HepG2 (cell line): ENCODE measurements at regions not wholly inside any gene's neighbourhood (a gene's known extent, or its start where the extent isn't known, plus 50 kb on each side); places are given as distances from the start of the nearest gene placed in this dataset.
A peak's percentile ranks its signal among the peaks of the same experiment; 100 is the strongest.

Experiments
- ATAC-seq: fragments of 200-7000 bp; cut with Tn5 transposase; 3 replicates; pipeline ENCODE4 v1.9.1; 2020; ENCODE audit warnings: mild to moderate bottlenecking, moderate library complexity
- BruUV-seq: library from RNA; stranded (reverse); fragments of 400-500 nt; replicated peaks from 2 replicates; lab custom pipeline; 2021; lab: Mats Ljungman, UMichigan
- CTCF ChIA-PET: fragments of 300-600 bp; formaldehyde crosslinking; extraction: SDS; loops from one replicate; lab custom pipeline; 2021; ENCODE audit warnings: low total read pairs, inconsistent platforms, low intra/inter-chr PET ratio; lab: Yijun Ruan, JAX
- POLR2A ChIA-PET: fragments of 350-600 bp; sonication (Branson Sonifier 250); formaldehyde crosslinking; loops from one replicate; lab custom pipeline; 2020; ENCODE audit warnings: antibody characterized with exemption, inconsistent platforms; lab: Yijun Ruan, JAX
- DNase-seq: peaks from one replicate; pipeline ENCODE4 v3.0.0-alpha.2; 2015; ENCODE audit warnings: low spot score
- FAIRE-seq: peaks from 3 replicates; lab custom pipeline; 2011; peaks lifted over from hg19 to GRCh38; lab: Jason Lieb, UNC
- H2AFZ ChIP-seq: one replicate; pipeline ENCODE4 v1.6.1; 2011; ENCODE audit warnings: low read length, inconsistent platforms
- H3K27ac ChIP-seq: fragments of 300-600 bp; 3 replicates; pipeline ENCODE4 v1.8.0; 2011; ENCODE audit warnings: mixed run types, mild to moderate bottlenecking, mixed read lengths, low read length, inconsistent platforms; ENCODE audit not compliant: insufficient read depth; ENCODE audit errors: extremely low read length
- H3K27me3 ChIP-seq, 2 experiments: fragments of 200-600 bp in 1 of 2; 2 replicates in 1 of 2; 3 replicates in 1 of 2; pipeline versions ENCODE4 v1.6.0 to v1.8.0; 2011; ENCODE audit warnings: low read length in 2 of 2, mild to moderate bottlenecking in 2 of 2, moderate library complexity in 2 of 2, inconsistent platforms in 1 of 2; ENCODE audit not compliant: insufficient read depth in 2 of 2, control insufficient read depth in 1 of 2
- H3K36me3 ChIP-seq, 2 experiments: fragments of 200-600 bp in 1 of 2; replicated peaks in 1 of 2; 2 replicates in 1 of 2; 3 replicates in 1 of 2; pipeline versions ENCODE4 v1.5.1 to v1.8.0; 2011; ENCODE audit warnings: low read length in 2 of 2, inconsistent platforms in 1 of 2; ENCODE audit not compliant: insufficient read depth in 2 of 2, control insufficient read depth in 1 of 2
- H3K4me1 ChIP-seq: 2 replicates; pipeline ENCODE4 v1.5.1; 2012; ENCODE audit warnings: low read length, inconsistent platforms; ENCODE audit not compliant: insufficient read depth
- H3K4me2 ChIP-seq: 2 replicates; pipeline ENCODE4 v1.6.0; 2011; ENCODE audit warnings: low read depth, low read length, inconsistent platforms
- H3K4me3 ChIP-seq, 3 experiments: fragments of 200-600 bp in 1 of 3; sonication (generic), shearing (Covaris generic) in 1 of 3; replicated peaks in 1 of 3; 2 replicates each; pipeline ENCODE4 v1.5.1; 2011 to 2016; ENCODE audit warnings: low read length in 3 of 3, inconsistent platforms in 2 of 3, low read depth in 2 of 3, mild to moderate bottlenecking in 2 of 3, control low read depth in 1 of 3, mixed read lengths in 1 of 3; ENCODE audit not compliant: insufficient read depth in 1 of 3
- H3K79me2 ChIP-seq: one replicate; pipeline ENCODE4 v1.6.1; 2011; ENCODE audit warnings: low read length, inconsistent platforms; ENCODE audit not compliant: insufficient read depth
- H3K9ac ChIP-seq: 2 replicates; pipeline ENCODE4 v1.6.0; 2011; ENCODE audit warnings: mild to moderate bottlenecking, low read depth, low read length, inconsistent platforms; ENCODE audit not compliant: insufficient read depth
- H3K9me3 ChIP-seq: 2 replicates; pipeline ENCODE4 v1.5.1; 2012; ENCODE audit warnings: mild to moderate bottlenecking, low read length
- H4K20me1 ChIP-seq: 2 replicates; pipeline ENCODE4 v1.6.0; 2011; ENCODE audit warnings: inconsistent platforms, mild to moderate bottlenecking, low read length, moderate library complexity; ENCODE audit not compliant: insufficient read depth
- BRD4 ChIP-seq: sonication (generic); formaldehyde crosslinking; IDR thresholded peaks from 2 replicates; pipeline ENCODE4 v1.4.0; 2020; ENCODE audit warnings: missing genetic modification reagents
- FOXP4 ChIP-seq: sonication (generic); formaldehyde crosslinking; IDR thresholded peaks from 2 replicates; pipeline ENCODE4 v1.4.0; 2020; ENCODE audit warnings: missing genetic modification reagents
- KDM3A ChIP-seq: IDR thresholded peaks from 2 replicates; pipeline ENCODE4 v1.6.1; 2018; ENCODE audit warnings: low read depth, missing compliant biosample characterization
- MEIS2 ChIP-seq: sonication (generic); formaldehyde crosslinking; IDR thresholded peaks from 2 replicates; pipeline ENCODE4 v1.9.0; 2021; ENCODE audit warnings: mild to moderate bottlenecking, missing genetic modification reagents
- MZF1 ChIP-seq: sonication (generic); formaldehyde crosslinking; IDR thresholded peaks from 2 replicates; pipeline ENCODE4 v1.8.1; 2023; ENCODE audit warnings: mild to moderate bottlenecking, missing genetic modification reagents, borderline replicate concordance
- SALL1 ChIP-seq: sonication (generic); formaldehyde crosslinking; IDR thresholded peaks from 2 replicates; pipeline ENCODE4 v1.8.0; 2022; ENCODE audit warnings: mild to moderate bottlenecking, missing genetic modification reagents
- SMAD9 ChIP-seq: sonication (generic); formaldehyde crosslinking; IDR thresholded peaks from 2 replicates; pipeline ENCODE4 v1.5.1; 2020; ENCODE audit warnings: mild to moderate bottlenecking, missing genetic modification reagents
- STAG1 ChIP-seq: sonication (generic); formaldehyde crosslinking; IDR thresholded peaks from 2 replicates; pipeline ENCODE4 v1.4.0; 2020; ENCODE audit warnings: missing genetic modification reagents
- TBL1XR1 ChIP-seq: fragments of 150-350 bp; IDR thresholded peaks from 2 replicates; pipeline ENCODE4 v1.6.1; 2014; ENCODE audit warnings: borderline replicate concordance, low read length; ENCODE audit not compliant: partially characterized antibody
- THAP7 ChIP-seq: sonication (generic); formaldehyde crosslinking; IDR thresholded peaks from 2 replicates; pipeline ENCODE4 v1.8.1; 2023; ENCODE audit warnings: mild to moderate bottlenecking, missing genetic modification reagents
- XRCC5 ChIP-seq: fragments of 200-400 bp; formaldehyde crosslinking; optimal IDR thresholded peaks from 2 replicates; pipeline ENCODE3; 2017; ENCODE audit warnings: mild to moderate bottlenecking, low read length
- ZMYM2 ChIP-seq: sonication (generic); formaldehyde crosslinking; IDR thresholded peaks from 2 replicates; pipeline ENCODE4 v1.8.0; 2022; ENCODE audit warnings: mild to moderate bottlenecking, missing genetic modification reagents
- ZNF143 ChIP-seq: sonication (generic); formaldehyde crosslinking; IDR thresholded peaks from 2 replicates; pipeline ENCODE4 v1.4.0; 2020; ENCODE audit warnings: missing genetic modification reagents
- ZNF430 ChIP-seq: sonication (generic); formaldehyde crosslinking; IDR thresholded peaks from 2 replicates; pipeline ENCODE4 v1.9.0; 2021; ENCODE audit warnings: mild to moderate bottlenecking, missing genetic modification reagents
- ZNF468 ChIP-seq: sonication (generic); formaldehyde crosslinking; IDR thresholded peaks from 2 replicates; pipeline ENCODE4 v1.8.0; 2022; ENCODE audit warnings: mild to moderate bottlenecking, moderate library complexity, missing genetic modification reagents
- ZNF577 ChIP-seq: sonication (generic); formaldehyde crosslinking; IDR thresholded peaks from 2 replicates; pipeline ENCODE4 v1.4.0; 2020; ENCODE audit warnings: mild to moderate bottlenecking, low read depth, missing genetic modification reagents, borderline replicate concordance
- ZNF614 ChIP-seq: IDR thresholded peaks from 2 replicates; pipeline ENCODE4 v1.6.1; 2018; ENCODE audit warnings: missing biosample characterization, missing genetic modification reagents, inconsistent platforms, borderline replicate concordance
- ZNF672 ChIP-seq: sonication (generic); formaldehyde crosslinking; IDR thresholded peaks from 2 replicates; pipeline ENCODE4 v1.8.1; 2022; ENCODE audit warnings: missing genetic modification reagents
- ZSCAN29 ChIP-seq: sonication (generic); formaldehyde crosslinking; conservative IDR thresholded peaks from 2 replicates; pipeline ENCODE4 v1.4.0; 2020; ENCODE audit warnings: mild to moderate bottlenecking, missing genetic modification reagents
- WGBS: methylation state at CpG from one replicate; pipeline ENCODE4 v1.1.6; 2017; ENCODE audit warnings: low lambda C conversion rate; 5-methylcytosine and 5-hydroxymethylcytosine counted together
- in situ Hi-C: cut with HindIII; loops from 2 replicates; pipeline ENCODE4 v1.10.0; 2017; ENCODE audit warnings: low pct_unique_long_range_greater_than_20kb; ENCODE audit not compliant: extremely low pct_ligation_motif_present
- intact Hi-C: fragments of 100-400 bp; cut with micrococcal nuclease; formaldehyde crosslinking; loops from one replicate; pipeline ENCODE4 v1.10.0; 2022; ENCODE audit not compliant: unreplicated experiment
- TF ChIP-seq, protein P1 (sequence below): sonication (generic); formaldehyde crosslinking; IDR thresholded peaks from 2 replicates; pipeline ENCODE4 v1.8.1; 2023; ENCODE audit warnings: mild to moderate bottlenecking, missing genetic modification reagents

GRCh38 chr1:58165073-58165472, 381.5 kb downstream of the OMA1 start (continued):
- TF ChIP-seq ZNF672 (CRISPR knock-in tag) = no peak

DNA sequence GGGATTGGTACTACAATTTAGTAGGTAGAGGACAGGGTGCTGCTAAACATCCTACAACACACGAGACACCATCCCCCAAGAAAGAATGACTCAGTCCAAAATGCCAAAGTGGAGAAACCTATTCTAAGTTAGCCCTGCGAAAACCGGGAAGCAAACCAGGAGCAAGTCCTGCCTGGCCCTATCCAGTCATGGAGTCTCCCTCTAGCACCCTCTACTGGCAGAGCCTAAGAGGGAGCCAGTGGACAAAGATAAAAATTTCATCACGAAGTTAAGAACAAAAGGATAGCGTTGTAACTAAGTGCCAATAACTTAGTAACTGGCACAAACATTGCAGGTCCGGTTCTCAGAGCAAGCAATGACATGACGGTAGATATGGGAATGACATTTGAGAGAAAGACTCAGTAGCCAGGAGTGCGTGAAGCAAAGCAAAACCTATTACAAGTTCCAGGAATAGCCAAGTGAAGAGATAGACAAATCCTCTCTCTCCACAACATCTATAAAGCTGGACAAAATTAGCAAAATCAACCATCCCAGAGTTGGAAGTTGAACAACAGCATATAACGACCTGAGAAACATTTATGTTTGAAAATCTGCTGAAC, 383.5 kb downstream of the OMA1 start:
- H3K4me1 ChIP-seq = no peaks in the 10 kb centered on the region
- H3K4me2 ChIP-seq = no peak overlapping the region
- FAIRE-seq = peak; percentile 77
- no peaks in the 10 kb centered on the region for H3K36me3 ChIP-seq
- no peaks in the 10 kb centered on the region for H4K20me1 ChIP-seq
- intact Hi-C loops (loop anchor here (5.0 kb wide), 1 partner anchor 96 kb away; no protein-coding TSS in a partner anchor), in situ Hi-C loops (no loop called here)
- no TSS peak for BruUV-seq
- ATAC-seq = peak; percentile 95
- no peak overlapping the region for H2AFZ ChIP-seq
- H3K79me2 ChIP-seq = no peaks in the 10 kb centered on the region
- peak; percentile 57 for DNase-seq
- no peak overlapping the region for H3K4me3 ChIP-seq
- ChIA-PET CTCF (interaction anchor here (1.0 to 1.2 kb wide), 3 partner anchors 97 to 738 kb away, joined by 3 to 4 read pairs (median 3); no protein-coding TSS in a partner anchor), POLR2A (no interaction called here)
- H3K27me3 ChIP-seq = no peaks in the 10 kb centered on the region
- no peaks in the 10 kb centered on the region for H3K9me3 ChIP-seq
- H3K27ac ChIP-seq = no peak overlapping the region
- 12% methylated on average over 9 of the region's 9 CpGs for WGBS
- no peak overlapping the region for H3K9ac ChIP-seq
- TF ChIP-seq STAG1 (peak; percentile 62), THAP7 (CRISPR knock-in tag) (no peak), BRD4 (CRISPR knock-in tag) (no peak), ZSCAN29 (CRISPR knock-in tag) (no peak), FOXP4 (CRISPR knock-in tag) (no peak), ZNF430 (CRISPR knock-in tag) (no peak), SALL1 (CRISPR knock-in tag) (no peak), TBL1XR1 (no peak), XRCC5 (peak; percentile 46), KDM3A (CRISPR knock-in tag) (no peak), SMAD9 (no peak), ZNF577 (no peak), ZNF143 (CRISPR knock-in tag) (no peak), ZNF468 (CRISPR knock-in tag) (no peak), ZMYM2 (no peak), ZNF614 (no peak), MEIS2 (CRISPR knock-in tag) (no peak), MZF1 (CRISPR knock-in tag) (no peak)
- TF ChIP-seq, protein P1, sequence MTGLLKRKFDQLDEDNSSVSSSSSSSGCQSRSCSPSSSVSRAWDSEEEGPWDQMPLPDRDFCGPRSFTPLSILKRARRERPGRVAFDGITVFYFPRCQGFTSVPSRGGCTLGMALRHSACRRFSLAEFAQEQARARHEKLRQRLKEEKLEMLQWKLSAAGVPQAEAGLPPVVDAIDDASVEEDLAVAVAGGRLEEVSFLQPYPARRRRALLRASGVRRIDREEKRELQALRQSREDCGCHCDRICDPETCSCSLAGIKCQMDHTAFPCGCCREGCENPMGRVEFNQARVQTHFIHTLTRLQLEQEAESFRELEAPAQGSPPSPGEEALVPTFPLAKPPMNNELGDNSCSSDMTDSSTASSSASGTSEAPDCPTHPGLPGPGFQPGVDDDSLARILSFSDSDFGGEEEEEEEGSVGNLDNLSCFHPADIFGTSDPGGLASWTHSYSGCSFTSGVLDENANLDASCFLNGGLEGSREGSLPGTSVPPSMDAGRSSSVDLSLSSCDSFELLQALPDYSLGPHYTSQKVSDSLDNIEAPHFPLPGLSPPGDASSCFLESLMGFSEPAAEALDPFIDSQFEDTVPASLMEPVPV (CRISPR knock-in tag) = no peak
